GM19467 (cell line): ENCODE measurements at regions not wholly inside any gene's neighbourhood (a gene's known extent, or its start where the extent isn't known, plus 50 kb on each side); places are given as distances from the start of the nearest gene placed in this dataset.
"Not testable (repeated sequence)": the region's sequence is repeated elsewhere in the genome, so short reads cannot be mapped to it uniquely, and the experiment has no call there.

ENCODE experiments used
- ATAC-seq: cut with Tn5 transposase; IDR thresholded peaks from one replicate; pipeline ENCODE4 v1.9.1; 2021; ENCODE audit warnings: mild to moderate bottlenecking, moderate library complexity; ENCODE audit not compliant: unreplicated experiment

GRCh38 chr10:35889971-35890675 is 248.0 kb upstream of the FZD8 start:
- ATAC-seq: no peak

GRCh38 chr10:35889226-35889625 is 247.1 kb upstream of the FZD8 start:
- ATAC-seq: no peak

GRCh38 chr10:35888400-35888799 is 246.3 kb upstream of the FZD8 start:
- ATAC-seq: no peak

GRCh38 chr10:35887685-35888084 is 245.6 kb upstream of the FZD8 start:
- ATAC-seq: no peak

- no peak for ATAC-seq
These were observed 243.0 kb upstream of the FZD8 start for GRCh38 chr10:35885076-35885475.

- ATAC-seq: no peak
These were observed 242.6 kb upstream of the FZD8 start for GRCh38 chr10:35884657-35885071.

GRCh38 chr10:35882422-35883150 is 240.5 kb upstream of the FZD8 start:
- no peak for ATAC-seq

- no peak for ATAC-seq
These were observed 239.2 kb upstream of the FZD8 start for GRCh38 chr10:35881320-35881719.

- ATAC-seq: no peak
These were observed 234.2 kb upstream of the FZD8 start for GRCh38 chr10:35876248-35876647.

GRCh38 chr10:35875016-35875676 is 233.1 kb upstream of the FZD8 start:
- no peak for ATAC-seq

- no peak for ATAC-seq
These were observed 232.4 kb upstream of the FZD8 start for GRCh38 chr10:35874311-35875015.

- ATAC-seq: no peak
These were observed 230.6 kb upstream of the FZD8 start for GRCh38 chr10:35872671-35873070.

- no peak for ATAC-seq
These were observed 228.7 kb upstream of the FZD8 start for GRCh38 chr10:35870665-35871310.

- not testable (repeated sequence) for ATAC-seq
These were observed 216.7 kb upstream of the FZD8 start for GRCh38 chr10:35858676-35859283.

- ATAC-seq: no peak
These were observed 215.8 kb upstream of the FZD8 start for GRCh38 chr10:35857860-35858259.

GRCh38 chr10:35855155-35855947 is 213.3 kb upstream of the FZD8 start:
- ATAC-seq: no peak

GRCh38 chr10:35854661-35855060 is 212.6 kb upstream of the FZD8 start:
- ATAC-seq: no peak

- ATAC-seq: no peak
These were observed 210.6 kb upstream of the FZD8 start for GRCh38 chr10:35852721-35853120.

- ATAC-seq: no peak
These were observed 206.3 kb upstream of the FZD8 start for GRCh38 chr10:35848412-35848811.

GRCh38 chr10:35844686-35845085 is 202.6 kb upstream of the FZD8 start:
- no peak for ATAC-seq
